GM18867 (cell line): ENCODE measurements at regions not wholly inside any gene's neighbourhood (a gene's known extent, or its start where the extent isn't known, plus 50 kb on each side); places are given as distances from the start of the nearest gene placed in this dataset.

Source experiments
- ATAC-seq: cut with Tn5 transposase; IDR thresholded peaks from one replicate; pipeline ENCODE4 v1.9.1; 2021; ENCODE audit warnings: mild to moderate bottlenecking, moderate library complexity; ENCODE audit not compliant: unreplicated experiment

DNA sequence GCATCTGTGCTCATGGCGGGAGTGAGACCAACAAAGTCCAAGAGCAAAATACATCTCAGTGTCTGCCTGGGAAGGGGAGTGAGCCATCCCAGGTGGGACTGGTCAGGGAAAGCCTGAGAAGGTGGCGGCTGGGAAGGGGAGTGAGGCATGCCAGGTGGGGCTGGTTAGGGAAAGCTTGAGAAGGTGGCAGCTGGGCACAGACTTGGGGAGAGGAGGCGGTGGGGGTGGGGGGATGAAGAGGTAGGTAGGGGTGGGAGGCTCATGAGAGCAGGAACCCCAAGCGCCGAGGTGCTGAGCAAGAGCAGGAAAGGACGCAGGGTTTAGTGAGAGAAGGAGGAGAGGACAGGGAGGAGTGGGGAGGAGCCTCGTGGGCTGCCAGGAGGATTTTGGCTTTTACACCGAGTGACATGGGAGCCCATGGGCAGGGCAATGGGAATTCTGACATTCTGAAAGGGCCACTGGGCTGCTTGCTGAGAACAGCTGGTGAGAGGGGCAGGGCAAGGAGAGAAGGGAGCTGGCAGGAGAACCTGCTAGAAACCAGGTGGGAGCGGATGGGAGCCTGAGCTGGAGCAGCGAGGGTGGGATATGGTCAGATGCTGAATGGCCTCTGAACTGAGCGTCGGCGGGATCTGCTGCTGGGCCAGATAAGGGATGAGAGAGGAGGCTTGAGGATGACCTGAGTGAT, 256.1 kb upstream of the RPL38 start:
- no peak for ATAC-seq

DNA sequence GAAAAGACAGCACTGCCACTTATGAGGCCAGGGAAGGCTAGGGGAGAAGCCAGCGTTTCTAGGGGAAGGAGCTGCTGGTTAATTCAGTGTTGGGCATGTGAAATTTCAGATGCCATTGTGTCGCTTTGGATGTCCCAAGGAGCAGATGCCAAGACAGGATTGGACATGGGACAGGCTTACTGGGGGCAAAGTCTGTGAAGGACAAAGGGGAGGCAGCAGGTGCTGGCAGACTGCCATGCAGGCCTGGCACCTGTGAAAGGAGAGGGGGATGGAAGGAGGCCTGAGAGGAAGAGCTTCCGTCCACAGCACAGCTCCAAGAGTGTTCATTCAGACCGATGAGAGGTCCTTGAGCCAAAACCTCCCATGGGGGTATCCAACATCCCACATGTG, 255.5 kb upstream of the RPL38 start:
- no peak for ATAC-seq

DNA sequence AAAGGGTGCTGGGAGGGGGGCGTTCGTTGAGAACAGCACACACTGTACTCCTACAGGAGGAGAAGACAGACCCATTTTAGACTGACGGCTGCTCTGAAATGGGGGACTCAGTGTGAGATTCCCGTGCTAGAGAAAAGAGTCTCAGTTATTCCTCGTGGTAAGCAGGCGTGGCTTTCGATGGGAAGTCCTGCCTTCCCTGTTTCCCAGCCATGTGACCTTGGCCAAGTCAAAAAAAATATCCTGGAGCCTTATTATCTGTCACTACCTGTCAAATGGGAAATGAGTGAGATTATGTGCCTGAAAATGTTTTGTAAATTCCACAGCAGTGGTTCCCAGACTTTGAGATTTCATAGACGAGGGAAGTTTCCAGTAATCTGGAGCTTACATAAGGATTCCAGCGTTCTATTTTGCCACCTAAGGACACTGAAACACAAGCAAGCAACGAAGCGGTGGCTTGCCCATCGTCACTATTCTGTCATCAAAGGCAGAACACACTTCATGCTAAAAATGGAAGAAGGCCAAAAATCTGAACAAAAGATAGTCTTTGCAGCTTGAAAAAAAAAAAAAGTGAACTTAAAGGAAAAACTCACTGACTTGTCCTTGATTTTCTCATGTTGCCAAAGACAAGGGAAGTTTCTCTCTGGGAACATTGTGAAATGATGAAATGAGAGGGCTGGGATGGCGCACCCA, 253.4 kb upstream of the RPL38 start:
- no peak for ATAC-seq

DNA sequence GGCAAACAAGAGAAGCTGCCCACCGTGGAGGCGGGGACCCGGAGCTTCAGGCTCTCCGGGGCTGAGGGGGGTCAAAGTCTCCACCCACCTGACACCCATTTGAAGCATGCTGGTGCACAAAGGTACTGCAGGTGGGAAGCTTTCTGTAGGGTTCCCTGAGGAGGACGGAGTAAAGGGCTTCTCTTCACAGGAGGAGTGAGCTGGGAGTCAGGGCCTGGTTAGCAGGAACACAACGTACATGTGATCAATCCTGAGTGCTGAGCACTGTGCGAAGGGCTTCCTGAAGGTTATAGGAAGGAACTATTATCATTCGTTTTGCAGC, 252.9 kb upstream of the RPL38 start:
- no peak for ATAC-seq

DNA sequence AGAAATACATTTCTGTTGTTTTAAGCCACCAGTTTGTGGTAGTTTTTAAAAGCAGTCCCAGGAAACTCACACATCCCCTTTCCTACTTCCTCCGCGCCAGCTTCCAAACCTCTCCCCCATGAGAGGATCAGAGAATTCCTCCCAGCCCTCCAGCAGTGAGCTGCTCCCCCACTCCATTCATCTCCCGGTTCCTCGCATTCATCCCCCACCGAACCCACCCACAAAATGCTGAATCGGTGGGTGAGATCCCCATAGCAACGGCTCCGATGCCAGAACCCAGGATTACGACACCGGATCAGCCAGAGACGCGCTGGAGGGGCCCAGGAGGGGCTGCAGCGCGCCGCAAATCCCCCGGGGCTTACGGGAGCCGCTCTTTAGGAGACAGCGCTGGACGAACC, 251.4 kb upstream of the RPL38 start:
- ATAC-seq = no peak

DNA sequence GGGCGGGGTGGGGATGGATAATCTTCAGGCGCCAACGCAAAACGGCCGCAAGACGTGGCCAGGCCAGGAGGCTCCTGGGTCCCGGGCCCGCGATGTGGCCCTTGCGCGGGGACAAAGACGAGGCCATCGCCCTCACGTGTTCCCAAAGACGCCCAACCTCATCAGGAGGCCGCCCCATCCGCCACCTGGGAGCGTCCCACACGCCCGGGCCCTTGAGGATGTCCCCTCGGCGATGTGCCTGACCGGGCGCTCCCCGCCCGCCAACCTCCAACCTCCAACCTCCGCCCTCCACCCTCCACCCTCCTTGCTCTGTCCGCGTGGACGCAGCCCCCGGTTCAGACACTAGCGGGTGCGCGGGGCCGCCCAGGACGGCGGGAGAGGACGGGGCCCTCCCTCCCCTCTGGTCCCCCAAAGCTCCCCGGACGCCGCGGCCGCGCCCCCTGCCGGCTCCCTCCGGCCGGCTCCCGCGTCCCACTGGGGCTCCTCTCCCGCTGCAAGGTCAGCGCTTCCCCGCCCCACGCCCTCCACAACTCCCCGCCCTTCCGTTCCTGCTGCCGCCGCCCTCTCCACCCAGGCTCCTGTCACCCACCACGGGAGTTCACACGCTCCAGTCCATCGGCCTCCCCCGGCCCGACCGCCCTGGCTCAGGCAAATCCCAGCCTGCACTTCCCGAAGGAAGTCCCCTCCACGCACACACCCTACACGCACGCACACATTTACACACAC, 250.8 kb upstream of the RPL38 start:
- no peak for ATAC-seq

DNA sequence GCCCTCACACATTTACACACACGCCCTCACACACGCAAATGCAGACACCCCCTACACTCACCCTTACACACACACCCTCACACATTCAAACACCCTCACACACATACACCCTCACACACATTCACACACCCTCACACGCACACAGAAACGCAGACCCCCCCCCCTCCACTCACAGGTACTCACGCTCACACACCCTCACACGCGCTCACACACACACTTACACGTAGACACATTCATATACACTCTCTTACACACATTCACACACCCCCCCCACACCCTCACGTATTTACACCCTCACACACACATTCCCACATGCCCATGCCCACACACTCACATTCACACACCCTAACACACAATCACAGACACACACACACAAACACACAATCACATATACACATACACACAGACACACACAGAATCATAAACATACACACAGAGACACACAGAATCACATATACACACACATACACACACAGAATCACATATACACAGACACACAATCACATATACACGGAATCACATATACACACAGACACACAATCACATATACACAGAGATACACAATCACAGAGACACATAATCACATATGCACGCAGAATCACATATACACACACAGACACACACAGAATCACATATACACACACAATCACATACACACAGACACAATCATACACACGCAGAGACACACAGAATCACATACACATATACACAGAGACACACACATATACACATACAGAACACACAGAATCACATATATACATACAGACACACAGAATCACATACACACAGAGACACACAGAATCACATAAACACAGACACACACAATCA, 250.1 kb upstream of the RPL38 start:
- no peak for ATAC-seq

DNA sequence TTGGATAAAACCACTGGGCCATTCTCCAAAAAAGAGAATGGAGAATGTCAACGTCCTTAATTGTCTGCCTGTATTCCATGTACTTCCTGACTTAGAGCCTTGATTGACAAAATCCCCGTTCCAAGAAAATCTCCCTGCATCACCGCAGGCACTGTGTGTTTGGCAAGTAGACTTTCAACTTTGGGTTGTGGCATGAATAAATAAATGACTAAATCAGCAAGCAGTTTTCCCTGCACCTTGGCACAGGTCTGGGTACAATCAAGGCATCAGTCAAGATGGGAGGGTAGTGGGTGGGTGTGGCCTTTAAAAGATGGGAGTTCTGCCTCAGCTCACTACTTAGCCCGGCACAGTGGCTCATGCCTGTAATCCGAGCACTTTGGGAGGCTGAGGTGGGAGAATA, 248.5 kb upstream of the RPL38 start:
- ATAC-seq = no peak

DNA sequence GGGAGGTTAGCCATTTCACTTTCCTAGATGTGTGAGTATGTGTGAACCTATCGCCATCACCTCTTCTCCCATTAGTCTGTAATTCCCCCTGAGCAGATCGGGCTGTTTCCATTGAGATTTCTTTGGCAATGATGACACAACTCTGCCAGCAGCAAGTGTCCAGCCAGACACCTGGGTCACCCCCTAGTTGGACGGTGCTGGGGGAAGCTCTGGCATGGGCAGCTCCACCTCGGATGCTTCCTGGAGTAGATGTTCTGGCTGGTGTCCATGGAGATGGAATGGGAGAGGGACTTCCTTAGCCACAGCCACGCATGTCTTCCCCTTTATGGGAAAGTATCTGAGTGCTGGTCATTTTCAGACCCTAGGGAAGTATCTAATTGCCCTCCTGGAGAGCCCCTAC, 247.9 kb upstream of the RPL38 start:
- ATAC-seq = no peak

DNA sequence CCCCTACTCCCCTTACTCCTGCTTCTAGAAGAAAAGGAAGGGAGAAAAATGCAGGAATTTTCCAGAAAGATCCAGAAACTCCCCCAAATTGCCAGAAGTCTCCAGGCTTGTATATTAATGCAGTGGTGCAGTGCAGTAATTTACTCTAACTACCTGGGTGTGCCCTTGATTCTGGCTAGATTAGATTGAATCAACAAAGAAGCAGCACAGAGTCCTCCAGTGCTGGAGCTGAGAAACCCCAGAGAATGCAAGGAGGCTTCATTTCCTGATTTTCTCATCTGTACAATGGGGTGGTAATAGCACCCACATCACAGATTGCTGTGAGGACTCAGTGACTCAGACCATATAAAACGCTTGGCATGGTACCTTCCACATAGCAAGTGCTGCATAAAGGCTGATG, 247.3 kb upstream of the RPL38 start:
- ATAC-seq = no peak

DNA sequence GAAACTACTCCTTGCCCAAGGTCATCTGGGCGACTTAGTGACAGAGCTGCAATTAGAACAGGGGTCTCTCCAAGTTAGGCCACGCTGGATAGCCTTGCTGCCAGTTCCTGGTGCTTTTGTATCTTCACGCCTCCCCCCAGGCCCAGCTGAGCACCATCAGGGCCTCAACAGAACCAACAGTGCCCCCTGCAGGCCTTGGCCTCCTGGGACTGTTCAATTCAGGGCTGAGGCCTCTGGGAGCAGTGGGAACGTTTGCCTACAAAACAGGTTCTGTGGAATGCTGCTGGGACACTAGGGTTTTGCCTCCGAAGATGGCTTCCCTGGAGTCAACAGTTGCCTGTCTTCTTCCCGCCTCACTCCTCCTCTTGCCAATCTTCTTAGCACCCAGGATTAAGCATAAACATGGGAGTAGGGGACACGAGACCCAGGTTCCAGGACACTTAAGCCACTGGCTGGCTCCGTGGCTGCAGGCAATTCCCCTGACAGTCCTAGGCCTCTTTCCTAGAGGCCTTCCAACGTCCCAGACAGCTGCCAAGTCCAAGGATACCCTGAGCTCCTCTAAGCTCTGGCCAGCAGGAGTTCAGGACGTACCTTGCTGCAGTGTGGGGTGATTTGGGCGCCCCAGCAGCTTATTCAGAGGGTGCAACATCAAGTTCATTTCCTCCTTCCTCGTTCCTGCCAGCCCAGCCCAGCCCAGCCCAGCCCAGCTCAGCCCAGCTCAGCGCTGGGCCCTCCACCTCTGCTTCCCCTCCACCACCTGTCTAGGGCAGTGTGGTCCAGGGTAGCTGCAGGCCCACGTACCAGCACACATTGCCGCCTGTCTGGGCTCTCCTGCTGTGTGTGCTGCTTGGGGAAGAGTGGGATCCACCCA, 246.6 kb upstream of the RPL38 start:
- ATAC-seq = no peak

DNA sequence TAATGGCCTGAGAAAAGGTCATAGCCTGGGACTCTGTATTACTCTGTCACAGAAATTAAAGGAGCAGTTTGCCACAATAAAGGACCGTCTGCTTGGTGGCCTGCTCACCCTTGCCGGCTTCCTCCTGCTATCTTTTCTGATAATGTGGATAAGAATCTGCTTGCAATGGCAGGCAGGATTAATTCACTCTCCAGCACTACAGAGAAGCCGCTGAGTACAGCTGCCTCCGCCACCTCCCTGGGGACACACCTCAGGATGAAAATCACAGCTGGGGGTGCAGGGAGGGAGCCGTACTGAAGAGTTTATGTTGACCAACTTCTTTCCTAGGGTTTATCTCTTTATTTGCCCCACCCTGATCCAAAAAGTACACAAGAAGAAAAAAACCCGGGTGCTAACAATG, 245.9 kb upstream of the RPL38 start:
- no peak for ATAC-seq

DNA sequence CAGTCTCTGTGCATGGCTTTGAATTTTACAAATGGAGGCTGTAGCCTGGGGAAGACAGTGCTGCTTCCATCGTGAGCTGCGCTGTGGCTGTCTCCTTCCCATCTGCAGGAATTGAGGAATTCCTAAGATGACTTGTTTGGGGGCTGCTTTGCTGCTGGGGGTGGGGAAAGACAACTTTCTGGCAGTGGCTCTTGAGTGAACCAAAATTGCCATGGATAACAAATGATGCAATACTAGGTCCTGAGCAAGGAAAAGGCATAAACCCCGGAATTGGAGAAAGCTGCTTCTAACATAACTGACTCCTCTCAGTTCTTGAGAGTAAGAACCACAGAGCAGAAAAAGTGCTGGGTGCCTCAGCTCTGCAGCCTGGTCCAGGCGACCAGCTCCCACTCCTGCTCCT, 245.0 kb upstream of the RPL38 start:
- no peak for ATAC-seq

DNA sequence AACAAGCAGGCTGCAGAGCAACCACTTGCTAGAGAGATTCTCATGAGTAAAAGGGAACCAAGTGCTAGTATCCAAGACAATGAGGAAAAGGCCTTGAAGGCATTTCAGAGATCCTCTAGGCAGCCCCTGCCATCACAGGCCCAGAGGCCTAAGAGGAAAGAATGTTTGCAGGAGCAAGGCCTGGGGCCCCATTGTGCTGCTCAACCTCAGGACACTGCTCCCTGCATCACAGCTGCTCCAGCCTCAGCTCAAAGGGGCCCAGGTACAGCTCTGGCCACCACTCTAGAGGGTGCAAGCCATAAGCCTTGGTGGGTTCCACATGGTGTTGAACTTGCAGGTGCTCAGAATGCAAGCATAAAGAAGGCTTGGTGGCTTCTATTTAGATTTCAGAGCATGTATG, 243.0 kb upstream of the RPL38 start:
- no peak for ATAC-seq

DNA sequence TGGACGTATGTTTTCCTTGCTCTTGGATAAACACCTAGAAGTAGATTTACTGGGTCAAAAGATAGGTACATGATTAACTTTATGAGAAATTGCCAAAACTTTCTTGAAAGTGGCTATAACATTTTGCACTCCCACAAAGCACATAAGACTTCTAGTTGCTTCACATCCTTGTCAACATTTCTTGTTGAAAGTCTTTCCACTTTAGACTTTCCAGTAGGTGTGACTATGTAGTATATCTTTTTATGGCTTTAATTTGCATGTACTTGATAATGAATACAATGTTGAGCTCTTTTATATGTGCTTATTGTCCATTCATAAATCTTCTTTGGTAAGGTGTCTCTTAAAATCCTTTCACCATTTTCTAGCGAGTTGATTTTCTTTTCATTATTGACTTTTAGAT, 241.2 kb upstream of the RPL38 start:
- no peak for ATAC-seq

DNA sequence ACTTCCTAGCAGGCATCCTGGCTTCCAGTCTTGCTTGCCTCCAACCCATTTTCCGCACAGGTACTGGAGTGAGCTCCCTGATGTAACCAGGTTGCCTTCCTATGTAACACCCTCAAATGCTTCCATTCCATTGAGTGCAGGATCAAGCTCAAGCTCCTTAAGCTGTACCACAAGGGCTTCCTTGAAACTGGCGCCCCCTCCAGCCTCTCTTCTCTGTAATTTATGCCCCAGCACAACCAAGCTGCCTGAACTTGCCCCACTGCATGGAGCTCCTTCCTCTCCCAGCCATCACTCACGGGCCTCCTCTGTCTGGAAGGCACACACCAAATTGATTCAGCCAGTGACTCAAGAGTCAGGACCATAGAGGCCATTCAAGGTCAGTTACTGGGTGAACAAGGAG, 234.8 kb upstream of the RPL38 start:
- ATAC-seq = no peak

DNA sequence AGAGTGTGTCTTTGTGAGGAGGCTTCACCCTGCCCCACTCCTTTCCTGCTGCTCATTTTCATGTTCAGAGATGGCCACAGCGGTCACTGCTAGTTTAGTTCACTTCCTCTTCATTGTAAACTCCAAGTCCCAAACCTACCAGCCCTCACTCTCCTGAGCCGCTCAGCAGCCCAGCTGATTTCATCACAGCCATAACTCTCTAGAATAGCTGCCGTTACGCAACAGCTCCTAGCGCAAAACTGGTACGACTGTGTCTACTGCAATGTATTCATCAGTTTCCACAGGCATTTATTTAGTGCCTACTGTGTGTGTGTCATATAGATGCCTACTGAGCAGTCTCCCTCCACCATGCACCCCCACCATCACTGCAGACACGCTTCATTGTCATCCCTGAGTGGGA, 233.5 kb upstream of the RPL38 start:
- ATAC-seq = no peak

DNA sequence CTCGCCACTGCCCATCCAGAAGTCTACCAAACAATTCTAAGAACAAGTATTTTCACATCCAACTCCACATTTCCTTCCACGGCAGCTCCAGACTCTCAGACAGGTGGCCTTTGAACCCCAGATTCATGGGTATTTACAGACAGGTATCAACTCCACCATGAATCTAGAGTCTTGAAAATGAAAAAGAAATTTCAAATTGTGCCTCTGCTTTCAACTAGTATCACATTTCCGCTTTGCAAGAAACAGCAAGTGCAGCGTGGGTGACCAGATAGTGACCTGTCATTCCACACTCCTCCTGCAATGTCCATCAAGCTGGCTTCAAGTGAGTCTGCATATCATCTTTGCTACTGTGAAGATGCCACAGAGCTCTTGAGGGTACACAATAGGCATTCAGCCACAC, 232.4 kb upstream of the RPL38 start:
- no peak for ATAC-seq

DNA sequence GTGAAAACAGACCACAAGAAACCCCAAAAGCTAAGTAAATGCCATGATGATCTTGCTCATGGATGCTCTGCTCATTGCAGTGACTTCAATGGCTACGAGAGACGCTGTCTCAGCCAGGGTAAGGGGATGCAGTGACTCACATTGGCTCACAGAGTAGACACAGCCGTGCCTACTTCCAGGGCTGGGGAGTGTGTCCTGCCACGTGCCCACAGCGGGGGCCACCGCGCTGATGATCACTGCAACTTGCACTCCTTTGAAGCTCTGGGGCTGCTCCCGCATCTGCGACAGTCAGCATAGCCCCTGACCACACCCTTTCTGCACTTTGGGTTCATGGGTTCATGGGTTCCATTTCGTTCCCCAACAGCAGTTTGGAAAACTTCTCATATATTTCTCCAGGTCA, 231.4 kb upstream of the RPL38 start:
- ATAC-seq = no peak

DNA sequence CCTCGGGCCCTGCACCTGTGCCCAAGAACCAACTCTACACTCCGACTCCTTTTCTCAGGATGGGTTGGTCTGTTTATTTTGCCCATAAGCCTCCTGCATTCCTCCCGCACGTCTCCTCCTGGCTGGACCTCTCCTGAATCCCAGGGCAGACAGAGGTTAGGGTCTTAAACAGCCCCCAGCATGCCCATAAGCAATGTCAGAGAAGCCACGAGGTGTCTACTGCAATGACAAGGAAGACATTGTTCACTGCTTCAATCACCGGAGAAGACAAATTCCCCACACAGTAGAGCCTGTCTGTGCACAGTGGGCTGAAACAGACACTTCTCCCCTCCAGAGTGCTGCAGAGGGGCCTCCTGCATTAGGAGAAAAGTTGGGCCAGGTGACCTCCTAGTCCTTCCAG, 230.6 kb upstream of the RPL38 start:
- ATAC-seq = no peak
